Calu3 (cell line): ENCODE measurements at regions not wholly inside any gene's neighbourhood (a gene's known extent, or its start where the extent isn't known, plus 50 kb on each side); places are given as distances from the start of the nearest gene placed in this dataset.
"Not testable (repeated sequence)": the region's sequence is repeated elsewhere in the genome, so short reads cannot be mapped to it uniquely, and the experiment has no call there.

Experiments
- BruUV-seq: library from RNA; stranded (reverse); fragments of 400-500 nt; replicated peaks from 2 replicates; lab custom pipeline; 2021; lab: Mats Ljungman, UMichigan
- CTCF ChIA-PET: fragments of 300-600 bp; sonication (Branson Sonifier 250); formaldehyde crosslinking; loops from one replicate; lab custom pipeline; 2022; ENCODE audit warnings: antibody characterized with exemption; lab: Charles Lee
- DNase-seq: peaks from one replicate; pipeline ENCODE4 v3.0.0; 2022
- H3K27ac Mint-ChIP-seq: one replicate; pipeline ENCODE4 v1.8.0; 2022; ENCODE audit warnings: mixed read lengths; ENCODE audit not compliant: unreplicated experiment
- H3K27me3 Mint-ChIP-seq: one replicate; pipeline ENCODE4 v1.8.0; 2022; ENCODE audit warnings: mixed read lengths; ENCODE audit not compliant: unreplicated experiment
- H3K36me3 Mint-ChIP-seq: one replicate; pipeline ENCODE4 v1.8.0; 2022; ENCODE audit warnings: mild to moderate bottlenecking, moderate library complexity, mixed read lengths; ENCODE audit not compliant: insufficient read depth, unreplicated experiment
- H3K4me1 Mint-ChIP-seq: one replicate; pipeline ENCODE4 v1.8.0; 2022; ENCODE audit warnings: mild to moderate bottlenecking, low read depth, mixed read lengths; ENCODE audit not compliant: unreplicated experiment
- H3K4me3 Mint-ChIP-seq: one replicate; pipeline ENCODE4 v1.8.0; 2022; ENCODE audit warnings: mild to moderate bottlenecking, low read depth, moderate library complexity, mixed read lengths; ENCODE audit not compliant: unreplicated experiment
- H3K9me3 Mint-ChIP-seq: one replicate; pipeline ENCODE4 v1.8.0; 2022; ENCODE audit warnings: low read depth, mixed read lengths; ENCODE audit not compliant: unreplicated experiment
- intact Hi-C: fragments of 100-400 bp; cut with micrococcal nuclease; formaldehyde crosslinking; loops from one replicate; pipeline ENCODE4 v1.10.0; 2022; ENCODE audit not compliant: unreplicated experiment
- TF ChIP-seq, protein P1 (sequence below): fragments of 200-600 bp; IDR thresholded peaks from one replicate; pipeline ENCODE4 v1.8.0; 2022; ENCODE audit warnings: antibody characterized with exemption; ENCODE audit not compliant: unreplicated experiment

- BruUV-seq, H3K27ac Mint-ChIP-seq, intact Hi-C loops, CTCF ChIA-PET, H3K36me3 Mint-ChIP-seq, H3K4me3 Mint-ChIP-seq, H3K9me3 Mint-ChIP-seq: not testable (repeated sequence)
- Mint-ChIP-seq H3K4me1 (peaks cover 17% of the 10 kb centered on the region), H3K27me3 (peaks cover 13% of the 10 kb centered on the region)
- DNase-seq: peak; percentile 48
- TF ChIP-seq, protein P1, sequence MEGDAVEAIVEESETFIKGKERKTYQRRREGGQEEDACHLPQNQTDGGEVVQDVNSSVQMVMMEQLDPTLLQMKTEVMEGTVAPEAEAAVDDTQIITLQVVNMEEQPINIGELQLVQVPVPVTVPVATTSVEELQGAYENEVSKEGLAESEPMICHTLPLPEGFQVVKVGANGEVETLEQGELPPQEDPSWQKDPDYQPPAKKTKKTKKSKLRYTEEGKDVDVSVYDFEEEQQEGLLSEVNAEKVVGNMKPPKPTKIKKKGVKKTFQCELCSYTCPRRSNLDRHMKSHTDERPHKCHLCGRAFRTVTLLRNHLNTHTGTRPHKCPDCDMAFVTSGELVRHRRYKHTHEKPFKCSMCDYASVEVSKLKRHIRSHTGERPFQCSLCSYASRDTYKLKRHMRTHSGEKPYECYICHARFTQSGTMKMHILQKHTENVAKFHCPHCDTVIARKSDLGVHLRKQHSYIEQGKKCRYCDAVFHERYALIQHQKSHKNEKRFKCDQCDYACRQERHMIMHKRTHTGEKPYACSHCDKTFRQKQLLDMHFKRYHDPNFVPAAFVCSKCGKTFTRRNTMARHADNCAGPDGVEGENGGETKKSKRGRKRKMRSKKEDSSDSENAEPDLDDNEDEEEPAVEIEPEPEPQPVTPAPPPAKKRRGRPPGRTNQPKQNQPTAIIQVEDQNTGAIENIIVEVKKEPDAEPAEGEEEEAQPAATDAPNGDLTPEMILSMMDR: peak; percentile 33
Observed at GRCh38 chr17:30693772-30694171, 130.7 kb downstream of the CRLF3 start.

DNA sequence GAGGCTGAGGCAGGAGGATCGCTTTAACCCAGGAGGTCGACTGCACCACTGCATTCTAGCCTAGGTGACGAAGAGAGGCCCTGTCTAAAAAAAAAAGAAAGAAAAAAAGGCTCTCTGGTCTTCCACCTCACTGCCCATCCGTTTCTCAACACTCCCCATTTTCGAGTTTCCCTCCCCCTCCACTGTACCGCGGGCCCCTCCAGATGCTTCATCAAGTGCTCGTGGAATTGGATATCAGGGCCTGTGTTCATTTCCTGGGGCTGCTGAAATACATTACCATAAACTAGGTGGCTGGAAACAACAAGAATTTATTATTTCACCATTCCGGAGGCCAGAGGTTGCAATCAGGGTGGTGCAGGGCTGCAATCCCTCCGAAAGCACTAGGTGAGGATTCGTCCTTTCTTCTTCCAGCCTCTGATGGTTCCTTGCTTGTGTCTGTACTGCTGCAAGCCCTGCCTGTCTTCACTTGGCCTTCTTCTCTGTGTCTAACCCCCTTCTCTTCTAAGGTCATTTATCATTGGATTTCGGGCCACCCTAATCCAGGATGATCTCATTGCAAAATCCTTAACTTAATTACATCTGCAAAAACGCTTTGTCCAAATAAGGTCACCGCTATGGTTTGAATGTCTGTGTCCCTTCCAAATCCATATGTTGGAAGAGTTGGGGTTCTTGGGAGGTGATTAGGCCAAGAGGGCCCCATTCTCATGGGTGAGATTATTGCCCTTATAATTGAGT, 135.1 kb downstream of the CRLF3 start:
- H3K27me3 Mint-ChIP-seq: peaks cover 26% of the 10 kb centered on the region
- H3K4me3 Mint-ChIP-seq, BruUV-seq, H3K9me3 Mint-ChIP-seq, CTCF ChIA-PET, H3K36me3 Mint-ChIP-seq, H3K4me1 Mint-ChIP-seq, DNase-seq, H3K27ac Mint-ChIP-seq, intact Hi-C loops: not testable (repeated sequence)

DNA sequence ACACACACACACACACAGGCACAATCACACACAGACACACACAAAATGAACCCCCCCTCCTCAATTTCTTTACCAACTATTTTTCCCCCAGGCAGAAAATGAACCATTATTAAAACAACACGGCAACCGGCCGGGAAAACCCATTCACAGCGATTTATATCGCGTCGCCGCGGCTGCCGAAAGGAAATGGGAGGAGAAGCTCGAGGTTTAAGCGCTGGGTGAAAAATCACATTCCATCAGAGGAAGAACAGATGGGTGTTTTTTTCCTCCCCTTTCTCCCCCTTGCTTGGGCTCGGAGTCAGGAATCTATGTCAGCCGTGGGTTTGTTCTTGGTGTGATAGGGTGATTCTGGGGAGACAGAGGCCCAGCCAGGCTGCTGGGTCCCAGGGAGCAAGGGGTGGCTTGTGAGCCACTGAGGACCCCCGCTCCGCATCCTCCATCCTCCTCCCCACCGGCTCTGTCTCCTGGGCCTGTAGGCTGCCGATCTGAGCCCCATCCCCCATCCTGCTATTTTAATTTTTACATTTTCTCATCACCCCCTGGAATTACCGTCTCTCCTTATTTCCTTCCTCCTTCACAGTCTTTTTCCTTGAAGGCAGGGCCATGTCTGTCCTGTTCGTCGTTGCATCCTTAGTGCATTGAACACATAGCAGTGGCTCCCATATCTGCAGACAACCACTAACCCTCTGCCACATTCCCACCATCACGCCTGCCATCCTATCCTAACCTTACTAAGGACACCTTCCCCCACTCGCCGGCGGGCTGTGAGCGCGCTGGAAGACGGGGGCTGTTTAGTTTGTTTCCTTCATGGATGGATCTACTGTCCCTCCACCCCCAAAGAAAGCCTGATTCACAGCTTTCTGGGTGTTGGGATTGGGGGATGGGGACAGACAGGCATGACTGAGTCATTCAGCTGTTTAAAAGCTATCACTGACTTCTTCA, 137.7 kb downstream of the CRLF3 start:
- CTCF ChIA-PET, H3K4me3 Mint-ChIP-seq, H3K4me1 Mint-ChIP-seq, H3K9me3 Mint-ChIP-seq, BruUV-seq, intact Hi-C loops, H3K27ac Mint-ChIP-seq, H3K36me3 Mint-ChIP-seq, DNase-seq: not testable (repeated sequence)
- peaks cover 21% of the 10 kb centered on the region for H3K27me3 Mint-ChIP-seq

DNA sequence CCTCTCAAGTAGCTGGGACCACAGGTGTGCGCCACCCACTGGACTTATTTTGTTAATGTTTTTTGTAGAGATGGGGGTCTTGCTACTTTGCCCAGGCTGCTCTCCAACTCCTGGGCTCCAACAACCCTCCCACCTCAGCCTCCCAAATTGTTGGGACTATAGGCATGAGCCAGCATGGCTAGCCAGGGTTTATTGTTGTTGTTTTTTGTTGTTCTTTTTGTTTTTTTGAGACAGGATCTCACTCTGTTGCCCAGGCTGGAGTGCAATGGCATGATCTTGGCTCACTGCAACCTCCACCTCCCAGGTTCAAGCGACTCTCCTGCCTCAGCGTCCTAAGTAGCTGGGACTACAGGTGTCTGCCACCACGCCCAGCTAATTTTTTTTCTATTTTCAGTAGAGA, 142.2 kb downstream of the CRLF3 start:
- DNase-seq, H3K9me3 Mint-ChIP-seq, H3K4me3 Mint-ChIP-seq, intact Hi-C loops, H3K4me1 Mint-ChIP-seq, BruUV-seq, H3K36me3 Mint-ChIP-seq, H3K27ac Mint-ChIP-seq, CTCF ChIA-PET: not testable (repeated sequence)
- H3K27me3 Mint-ChIP-seq: peaks cover 35% of the 10 kb centered on the region

- BruUV-seq, intact Hi-C loops, H3K4me1 Mint-ChIP-seq, H3K27ac Mint-ChIP-seq, DNase-seq, H3K36me3 Mint-ChIP-seq, H3K9me3 Mint-ChIP-seq, CTCF ChIA-PET, H3K4me3 Mint-ChIP-seq: not testable (repeated sequence)
- H3K27me3 Mint-ChIP-seq: peaks cover 23% of the 10 kb centered on the region
Observed at GRCh38 chr17:30680681-30681080, 143.8 kb downstream of the CRLF3 start.

GRCh38 chr17:30677550-30678249, 146.8 kb downstream of the CRLF3 start:
- Mint-ChIP-seq H3K9me3 (no peaks in the 10 kb centered on the region), H3K27me3 (peaks cover 24% of the 10 kb centered on the region), H3K4me3 (no peak overlapping the region), H3K36me3 (no peaks in the 10 kb centered on the region), H3K4me1 (no peaks in the 10 kb centered on the region), H3K27ac (no peak overlapping the region)
- BruUV-seq: no TSS peak
- no peak for DNase-seq
- TF ChIP-seq, protein P1: no peak
- intact Hi-C loops: no loop called here
- CTCF ChIA-PET: no interaction called here

GRCh38 chr17:30675777-30676492, 148.6 kb downstream of the CRLF3 start:
- H3K4me3 Mint-ChIP-seq, H3K9me3 Mint-ChIP-seq, H3K27ac Mint-ChIP-seq, DNase-seq, CTCF ChIA-PET, BruUV-seq, intact Hi-C loops, H3K4me1 Mint-ChIP-seq, H3K36me3 Mint-ChIP-seq: not testable (repeated sequence)
- H3K27me3 Mint-ChIP-seq: peaks cover 24% of the 10 kb centered on the region
